SK-N-SH (cell line): ENCODE measurements at regions not wholly inside any gene's neighbourhood (a gene's known extent, or its start where the extent isn't known, plus 50 kb on each side); places are given as distances from the start of the nearest gene placed in this dataset.

Experiments
- RAD21 ChIP-seq: IDR thresholded peaks from 2 replicates; pipeline ENCODE4 v1.6.1; 2012; ENCODE audit warnings: mild to moderate bottlenecking, low read length
- TAF1 ChIP-seq: IDR thresholded peaks from 2 replicates; pipeline ENCODE4 v1.6.1; 2012; ENCODE audit warnings: low read depth, mild to moderate bottlenecking, low read length, moderate library complexity, borderline replicate concordance
- TCF12 ChIP-seq: IDR thresholded peaks from 2 replicates; pipeline ENCODE4 v1.4.0; 2012
- TF ChIP-seq, protein P1 (sequence below): fragments of 200-600 bp; sonication (generic); IDR thresholded peaks from 2 replicates; pipeline ENCODE4 v1.6.1; 2017; ENCODE audit warnings: antibody characterized with exemption, mild to moderate bottlenecking, moderate library complexity

DNA sequence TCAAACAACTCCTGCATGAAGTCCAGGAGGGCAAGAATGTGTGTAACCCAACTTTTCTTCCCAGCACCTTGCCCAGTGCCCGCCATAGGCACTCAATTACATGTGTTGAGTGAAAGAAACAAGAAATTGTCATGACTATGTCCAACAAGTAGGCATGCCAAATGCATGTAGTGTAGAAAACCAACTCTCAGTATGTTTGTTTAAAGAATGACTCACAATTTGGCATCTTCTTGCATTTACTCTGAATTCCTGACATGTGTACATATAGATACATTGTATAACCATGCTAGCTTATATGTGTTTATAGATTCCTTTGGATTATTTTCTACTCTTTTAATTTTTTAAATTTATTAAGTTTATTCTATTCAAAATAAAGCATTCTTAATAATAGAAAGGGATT lies 305.0 kb downstream of the EFNB2 start:
- no peak for TF ChIP-seq RAD21
- TF ChIP-seq TAF1, result no peak
- TF ChIP-seq, protein P1, sequence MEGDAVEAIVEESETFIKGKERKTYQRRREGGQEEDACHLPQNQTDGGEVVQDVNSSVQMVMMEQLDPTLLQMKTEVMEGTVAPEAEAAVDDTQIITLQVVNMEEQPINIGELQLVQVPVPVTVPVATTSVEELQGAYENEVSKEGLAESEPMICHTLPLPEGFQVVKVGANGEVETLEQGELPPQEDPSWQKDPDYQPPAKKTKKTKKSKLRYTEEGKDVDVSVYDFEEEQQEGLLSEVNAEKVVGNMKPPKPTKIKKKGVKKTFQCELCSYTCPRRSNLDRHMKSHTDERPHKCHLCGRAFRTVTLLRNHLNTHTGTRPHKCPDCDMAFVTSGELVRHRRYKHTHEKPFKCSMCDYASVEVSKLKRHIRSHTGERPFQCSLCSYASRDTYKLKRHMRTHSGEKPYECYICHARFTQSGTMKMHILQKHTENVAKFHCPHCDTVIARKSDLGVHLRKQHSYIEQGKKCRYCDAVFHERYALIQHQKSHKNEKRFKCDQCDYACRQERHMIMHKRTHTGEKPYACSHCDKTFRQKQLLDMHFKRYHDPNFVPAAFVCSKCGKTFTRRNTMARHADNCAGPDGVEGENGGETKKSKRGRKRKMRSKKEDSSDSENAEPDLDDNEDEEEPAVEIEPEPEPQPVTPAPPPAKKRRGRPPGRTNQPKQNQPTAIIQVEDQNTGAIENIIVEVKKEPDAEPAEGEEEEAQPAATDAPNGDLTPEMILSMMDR, result no peak
- no peak for TF ChIP-seq TCF12
